ENCODE measurements at regions not wholly inside any gene's neighbourhood (a gene's known extent, or its start where the extent isn't known, plus 50 kb on each side); places are given as distances from the start of the nearest gene placed in this dataset.

- H3K9me1 ChIP-seq (ENCODE audit: control insufficient read depth, insufficient read depth, low read length) = no peaks in the 10 kb centered on the region
- H3K9ac ChIP-seq (ENCODE audit: insufficient read depth in 1 of 2, low read depth in 2 of 2, low read length in 2 of 2) = peak overlapping the region in 1 of 2 experiments; percentile 26; a peak in 1 of 4 replicates
- ChIA-PET CTCF (ENCODE audit: low intra/inter-chr PET ratio) (no interaction called here), POLR2A (interaction anchor here (1.1 to 1.4 kb wide), 4 partner anchors 8 to 546 kb away, joined by 3 to 6 read pairs (median 4); partner anchors contain the start of gene CITED2)
- WGBS (ENCODE audit: insufficient coverage, low coverage, missing lambda C conversion rate) = 18% methylated on average over 7 of the region's 7 CpGs
- no peak overlapping the region for H3K27ac ChIP-seq (ENCODE audit: extremely low read depth, low read depth, low read length)
- H3K79me2 ChIP-seq (ENCODE audit: control insufficient read depth, insufficient read depth, low read length) = no peaks in the 10 kb centered on the region
- no peaks in the 10 kb centered on the region for H3K27me3 ChIP-seq (ENCODE audit: control insufficient read depth in 2 of 2, insufficient read depth in 2 of 2, low read length in 2 of 2)
- H4K20me1 ChIP-seq (replicated peaks; ENCODE audit: control insufficient read depth, insufficient read depth, low read length) = no peaks in the 10 kb centered on the region
- no peaks in the 10 kb centered on the region for H3K36me3 ChIP-seq (ENCODE audit: control insufficient read depth, insufficient read depth, low read length)
- FAIRE-seq (no peak), ATAC-seq (peak; percentile 43), DNase-seq (ENCODE audit: extremely low read depth in 1 of 4, low spot score in 3 of 4) (no peak)
- H3K4me3 ChIP-seq = no peak overlapping the region
- in situ Hi-C loops (cut with MboI) = no loop called here
- peak overlapping the region; percentile 80 for H2AFZ ChIP-seq (ENCODE audit: low read depth, low read length)
- no TSS peak for BruUV-seq (replicated peaks)
- H3K4me2 ChIP-seq (ENCODE audit: insufficient read depth, low read length) = peak overlapping the region; percentile 27; the same call in 1 of the 2 replicates
- H3K4me1 ChIP-seq (replicated peaks in 1 of 2; ENCODE audit: control insufficient read depth in 2 of 2, insufficient read depth in 2 of 2, low read length in 2 of 2) = peaks cover 3 to 7% of the 10 kb centered on the region in 2 experiments; a peak in 3 of 5 replicates
- intact Hi-C loops (cut with micrococcal nuclease) = loop anchor here (10.0 kb wide), 1 partner anchor 385 kb away; no protein-coding TSS in a partner anchor
- no peaks in the 10 kb centered on the region for H3K9me3 ChIP-seq (replicated peaks; ENCODE audit: control insufficient read depth, insufficient read depth, low read depth, low read length)
- TF ChIP-seq HBP1 (CRISPR knock-in tag; IDR thresholded peaks at IDR 0.05) (no peak), MCM3 (IDR thresholded peaks at IDR 0.05) (no peak), EGR1 (conservative IDR thresholded peaks at IDR 0.05) (peak; percentile 58), DLX4 (CRISPR knock-in tag; IDR thresholded peaks at IDR 0.05) (no peak), ZNF124 (CRISPR knock-in tag; IDR thresholded peaks at IDR 0.05) (no peak), PYGO2 (tag; IDR thresholded peaks at IDR 0.05) (no peak), FOXA3 (CRISPR knock-in tag; conservative IDR thresholded peaks at IDR 0.05 in 1 of 2, IDR thresholded peaks at IDR 0.05 in 1 of 2) (0 out of 4 replicates have a peak, but pooled peaks of 1 of the 2 experiments have one; percentile 17), MIER1 (IDR thresholded peaks at IDR 0.05; ENCODE audit: low read depth) (no peak), PKNOX1 (IDR thresholded peaks at IDR 0.05) (peak; percentile 73), ILF3 (IDR thresholded peaks at IDR 0.05; ENCODE audit: borderline replicate concordance) (no peak), ZKSCAN1 (IDR thresholded peaks at IDR 0.05; ENCODE audit: low read depth, low read length) (no peak), ELF2 (CRISPR knock-in tag; IDR thresholded peaks at IDR 0.05) (no peak), MED1 (CRISPR knock-in tag; IDR thresholded peaks at IDR 0.05; ENCODE audit: borderline replicate concordance) (no peak), NFRKB (IDR thresholded peaks at IDR 0.05; ENCODE audit: low read depth) (no peak), HCFC1 (IDR thresholded peaks at IDR 0.05; ENCODE audit: low read depth, low read length) (no peak), HNRNPK (IDR thresholded peaks at IDR 0.05; ENCODE audit: low read depth, low read length, poor library complexity, severe bottlenecking) (no peak), HDAC6 (IDR thresholded peaks at IDR 0.05; ENCODE audit: low read depth, low read length) (no peak), STAG1 (CRISPR knock-in tag; IDR thresholded peaks at IDR 0.05; ENCODE audit: borderline replicate concordance) (no peak), FOXJ3 (CRISPR knock-in tag; IDR thresholded peaks at IDR 0.05) (no peak), CBX8 (IDR thresholded peaks at IDR 0.05; ENCODE audit: borderline replicate concordance, extremely low read depth, low read depth, low read length, poor library complexity, severe bottlenecking) (no peak), ZNF586 (CRISPR knock-in tag; conservative IDR thresholded peaks at IDR 0.05) (no peak)
Observed at GRCh38 chr6:139920027-139920775, 545.8 kb upstream of the CITED2 start.

All from K562 (cell line).